ENCODE measurements at regions not wholly inside any gene's neighbourhood (a gene's known extent, or its start where the extent isn't known, plus 50 kb on each side); places are given as distances from the start of the nearest gene placed in this dataset.

DNA sequence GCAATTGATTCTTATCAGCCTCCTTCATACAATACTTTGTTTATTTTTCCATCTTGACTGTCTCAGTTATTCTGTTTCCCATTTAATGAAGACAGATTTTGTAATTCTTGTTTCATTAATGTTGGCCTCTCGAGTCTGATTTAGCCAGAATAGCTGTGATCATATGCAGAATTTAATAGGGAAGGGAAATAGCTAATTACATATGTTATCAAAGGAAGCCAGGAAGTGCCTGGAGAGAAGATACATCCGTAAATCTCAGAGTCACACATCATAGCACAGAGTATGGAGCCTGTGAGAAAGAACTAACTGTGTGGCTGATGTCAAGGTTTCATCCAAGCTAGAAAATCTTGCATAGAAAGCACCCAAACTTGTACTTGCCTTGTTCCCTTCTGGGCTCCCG is 288.9 kb upstream of the SLCO3A1 start:
- peaks cover 5% of the 10 kb centered on the region for H3K36me3 Mint-ChIP-seq (ENCODE audit: insufficient read depth)
- no peak overlapping the region for H3K4me3 Mint-ChIP-seq
- peaks cover 41 to 45% of the 10 kb centered on the region in 2 donors for H3K27me3 Mint-ChIP-seq
- DNase-seq (no peak), ATAC-seq (replicated peaks) (no peak)
- H3K4me1 Mint-ChIP-seq (ENCODE audit: low read depth in 2 of 2), result no peaks in the 10 kb centered on the region
- H3K27ac Mint-ChIP-seq, result no peak overlapping the region
- H3K9me3 Mint-ChIP-seq, result no peaks in the 10 kb centered on the region

DNA sequence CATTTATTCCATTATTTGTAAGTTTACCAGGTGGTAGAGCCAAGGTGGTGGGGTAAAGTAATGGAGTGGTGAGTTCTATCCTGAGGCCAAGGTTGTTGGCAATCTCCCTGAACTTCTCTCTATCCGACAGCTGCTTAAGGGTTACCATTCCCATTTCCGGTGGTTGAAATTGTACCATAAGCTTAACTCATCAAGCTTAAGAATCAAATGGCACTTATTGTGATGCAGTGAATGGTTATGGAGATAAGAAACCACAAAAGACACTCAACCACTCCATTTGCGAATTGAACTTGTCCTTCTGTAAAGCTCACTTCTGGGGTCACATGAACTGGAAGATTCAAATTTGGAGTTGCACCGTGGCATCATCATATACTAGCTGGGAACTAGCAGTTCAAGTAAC is 287.4 kb upstream of the SLCO3A1 start:
- Mint-ChIP-seq H3K27ac (no peak overlapping the region), H3K4me3 (no peak overlapping the region), H3K27me3 (peaks cover 49 to 52% of the 10 kb centered on the region in 2 donors), H3K4me1 (ENCODE audit: low read depth in 2 of 2) (no peaks in the 10 kb centered on the region), H3K9me3 (no peaks in the 10 kb centered on the region), H3K36me3 (ENCODE audit: insufficient read depth) (peaks cover 5% of the 10 kb centered on the region)
- ATAC-seq (replicated peaks), result no peak
- DNase-seq, result no peak

DNA sequence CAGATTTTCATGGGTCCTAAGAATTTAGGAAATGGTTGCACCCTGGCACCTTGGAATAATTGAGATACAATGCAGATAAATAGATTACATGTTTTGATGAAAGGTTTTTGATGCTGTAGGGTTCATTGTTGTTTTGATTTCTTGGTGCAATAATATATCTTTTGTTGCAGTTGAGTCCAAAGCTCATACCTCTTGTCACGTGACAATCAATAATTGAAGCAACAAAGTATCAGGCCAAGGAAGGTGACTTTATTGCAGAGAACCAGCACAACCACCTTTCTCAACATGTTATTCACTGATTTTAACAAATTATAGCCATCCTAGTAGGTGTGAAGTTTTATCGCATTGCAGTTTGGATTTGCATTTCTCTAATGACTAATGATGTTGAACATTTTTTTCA is 285.5 kb upstream of the SLCO3A1 start:
- Mint-ChIP-seq H3K27me3 (peaks cover 43 to 50% of the 10 kb centered on the region in 2 donors), H3K27ac (no peak overlapping the region), H3K4me1 (ENCODE audit: low read depth in 2 of 2) (no peaks in the 10 kb centered on the region), H3K36me3 (ENCODE audit: insufficient read depth) (peaks cover 5% of the 10 kb centered on the region), H3K4me3 (no peak overlapping the region), H3K9me3 (no peaks in the 10 kb centered on the region)
- ATAC-seq (replicated peaks) (no peak), DNase-seq (no peak)

DNA sequence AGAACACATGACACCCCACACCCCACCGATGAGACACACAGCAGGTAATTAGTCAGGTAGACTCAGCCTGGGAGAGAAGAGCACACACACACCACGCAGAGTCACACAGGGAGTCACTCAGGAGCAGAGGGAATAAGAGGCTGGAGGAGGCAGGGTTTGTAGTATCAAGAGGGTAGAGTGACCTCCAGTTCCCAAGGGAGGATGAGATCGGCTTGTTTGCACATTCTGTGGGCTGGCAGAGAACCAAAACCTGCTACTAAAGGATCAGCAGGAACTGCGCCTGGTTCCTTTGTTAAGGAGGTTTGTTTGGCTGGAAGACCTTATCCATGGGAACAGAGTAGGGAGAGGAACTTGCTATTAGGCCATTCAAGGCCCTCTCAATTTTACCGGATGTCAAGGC is 281.4 kb upstream of the SLCO3A1 start:
- peaks cover 49 to 51% of the 10 kb centered on the region in 2 donors for H3K27me3 Mint-ChIP-seq

DNA sequence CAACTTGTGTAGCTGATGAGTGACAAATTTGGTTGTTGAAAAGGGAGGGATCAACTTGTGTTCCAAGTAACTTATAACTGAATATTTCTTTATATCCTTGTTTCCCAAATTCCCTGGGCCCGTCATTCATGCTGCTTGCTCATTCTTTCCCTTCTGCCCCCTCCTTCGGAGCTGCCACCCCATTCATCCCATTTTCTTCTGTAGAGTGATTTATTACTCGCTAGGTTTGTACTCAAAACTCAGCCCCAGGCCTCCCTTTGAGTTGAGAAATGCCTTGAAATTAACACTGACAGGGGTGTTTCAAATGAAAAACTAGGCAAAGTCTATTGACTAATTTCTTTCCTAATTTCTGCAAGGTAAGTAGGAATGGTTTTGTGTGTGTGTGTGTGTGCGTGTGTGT is 277.4 kb upstream of the SLCO3A1 start:
- Mint-ChIP-seq H3K27ac (no peak overlapping the region), H3K27me3 (peaks cover 25 to 28% of the 10 kb centered on the region in 2 donors), H3K4me3 (no peak overlapping the region), H3K36me3 (ENCODE audit: insufficient read depth) (no peaks in the 10 kb centered on the region), H3K9me3 (no peaks in the 10 kb centered on the region), H3K4me1 (ENCODE audit: low read depth in 2 of 2) (no peaks in the 10 kb centered on the region)
- ATAC-seq (replicated peaks), result no peak
- DNase-seq, result no peak

More for the DNA sequence above, 281.4 kb upstream of the SLCO3A1 start:
- no peaks in the 10 kb centered on the region for H3K4me1 Mint-ChIP-seq (ENCODE audit: low read depth in 2 of 2)
- no peak overlapping the region for H3K4me3 Mint-ChIP-seq
- no peak for DNase-seq
- H3K27ac Mint-ChIP-seq, result no peak overlapping the region
- no peak for ATAC-seq (replicated peaks)
- peaks cover 2% of the 10 kb centered on the region for H3K36me3 Mint-ChIP-seq (ENCODE audit: insufficient read depth)
- no peaks in the 10 kb centered on the region for H3K9me3 Mint-ChIP-seq

DNA sequence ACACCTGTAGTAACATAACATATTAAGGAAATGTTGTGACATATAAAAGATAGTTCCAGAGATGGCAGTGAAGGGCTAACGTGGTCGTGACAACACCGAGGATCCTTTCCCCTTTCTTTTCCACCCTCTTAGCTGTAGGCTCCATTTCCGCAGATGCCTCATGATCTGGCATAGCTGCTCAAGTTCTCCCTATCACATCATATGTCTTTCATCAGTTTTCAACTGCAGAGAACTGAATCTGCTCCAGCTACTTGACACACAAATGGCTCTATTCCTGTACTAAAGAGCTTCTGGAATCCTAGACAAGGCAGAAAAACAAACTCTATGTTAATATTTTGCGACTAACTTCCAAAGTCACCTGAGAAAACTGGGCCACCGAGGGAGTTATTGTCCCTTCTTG is 275.0 kb upstream of the SLCO3A1 start:
- no peak overlapping the region for H3K4me3 Mint-ChIP-seq
- ATAC-seq (replicated peaks) (no peak), DNase-seq (no peak)
- no peaks in the 10 kb centered on the region for H3K4me1 Mint-ChIP-seq (ENCODE audit: low read depth in 2 of 2)
- no peaks in the 10 kb centered on the region for H3K9me3 Mint-ChIP-seq
- peaks cover 20 to 36% of the 10 kb centered on the region in 2 donors for H3K27me3 Mint-ChIP-seq
- no peak overlapping the region for H3K27ac Mint-ChIP-seq
- no peaks in the 10 kb centered on the region for H3K36me3 Mint-ChIP-seq (ENCODE audit: insufficient read depth)

DNA sequence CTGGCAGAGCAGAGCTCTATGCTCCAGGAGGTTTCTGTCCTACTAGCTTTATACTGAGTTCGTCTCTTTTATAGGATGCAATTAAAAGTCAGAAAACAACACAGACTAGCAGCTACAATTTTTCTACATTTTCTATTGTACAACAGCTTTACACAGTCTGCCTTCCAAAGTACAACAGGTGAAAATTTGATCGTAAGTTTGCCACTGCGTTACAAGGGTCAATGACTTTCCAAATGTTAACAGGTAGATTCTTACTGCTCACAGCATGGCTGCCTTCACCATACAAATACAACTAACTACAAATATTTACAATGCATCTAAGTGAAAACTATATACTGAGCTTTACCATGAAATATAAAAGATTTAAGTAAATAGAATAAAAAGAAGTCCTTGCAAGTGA is 268.6 kb upstream of the SLCO3A1 start:
- H3K36me3 Mint-ChIP-seq (ENCODE audit: insufficient read depth), result no peaks in the 10 kb centered on the region
- no peak for DNase-seq
- H3K27ac Mint-ChIP-seq, result no peak overlapping the region
- H3K4me1 Mint-ChIP-seq (ENCODE audit: low read depth in 2 of 2), result peaks cover 0 to 1% of the 10 kb centered on the region in 2 donors
- H3K4me3 Mint-ChIP-seq, result no peak overlapping the region
- H3K27me3 Mint-ChIP-seq, result peaks cover 20 to 70% of the 10 kb centered on the region in 2 donors
- ATAC-seq (replicated peaks), result no peak
- H3K9me3 Mint-ChIP-seq, result no peaks in the 10 kb centered on the region

DNA sequence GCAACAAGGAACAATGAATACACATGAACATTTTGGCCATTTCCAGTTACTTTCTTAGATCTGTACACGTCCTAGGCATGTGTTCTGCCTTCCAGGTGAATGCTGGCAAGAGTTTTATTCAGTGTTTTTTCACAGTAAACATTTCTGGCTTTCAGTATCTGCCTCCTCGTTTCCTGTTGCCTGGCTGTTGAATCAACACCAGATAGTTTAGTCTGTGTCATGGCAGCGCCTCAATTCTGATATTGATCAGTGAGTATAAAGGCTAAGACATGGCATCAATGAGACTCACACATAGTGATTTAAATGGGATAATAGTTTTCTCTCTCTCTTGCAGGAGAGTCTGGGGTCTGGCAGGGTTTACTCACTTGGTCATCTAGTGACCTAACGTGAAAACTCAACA is 266.9 kb upstream of the SLCO3A1 start:
- ATAC-seq (replicated peaks) (no peak), DNase-seq (no peak)
- peaks cover 27 to 66% of the 10 kb centered on the region in 2 donors for H3K27me3 Mint-ChIP-seq
- no peaks in the 10 kb centered on the region for H3K9me3 Mint-ChIP-seq
- no peaks in the 10 kb centered on the region for H3K36me3 Mint-ChIP-seq (ENCODE audit: insufficient read depth)
- H3K4me1 Mint-ChIP-seq (ENCODE audit: low read depth in 2 of 2), result peaks cover 0 to 1% of the 10 kb centered on the region in 2 donors
- no peak overlapping the region for H3K4me3 Mint-ChIP-seq
- H3K27ac Mint-ChIP-seq, result no peak overlapping the region

DNA sequence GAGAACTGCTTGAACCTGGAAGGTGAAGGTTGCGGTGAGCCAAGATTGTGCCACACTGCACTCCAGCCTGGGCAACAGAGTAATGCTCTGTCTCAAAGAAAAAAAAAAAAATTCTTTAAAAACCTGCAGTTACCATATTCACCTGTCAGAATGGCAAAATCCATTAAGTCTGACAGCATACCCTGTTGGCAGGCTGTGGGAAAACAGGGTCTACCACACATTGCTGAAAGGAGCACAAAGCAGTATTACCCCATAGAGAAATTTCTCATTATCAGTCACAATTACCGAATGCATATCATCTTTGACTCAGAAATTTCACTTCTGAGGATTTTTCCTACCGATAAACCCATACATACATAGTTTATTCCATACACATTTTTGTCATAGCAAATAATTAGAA is 264.1 kb upstream of the SLCO3A1 start:
- no peak for DNase-seq
- H3K27ac Mint-ChIP-seq, result no peak overlapping the region
- no peak for ATAC-seq (replicated peaks)
- H3K4me3 Mint-ChIP-seq, result no peak overlapping the region
- peaks cover 0 to 1% of the 10 kb centered on the region in 2 donors for H3K4me1 Mint-ChIP-seq (ENCODE audit: low read depth in 2 of 2)
- no peaks in the 10 kb centered on the region for H3K9me3 Mint-ChIP-seq
- H3K36me3 Mint-ChIP-seq (ENCODE audit: insufficient read depth), result no peaks in the 10 kb centered on the region
- peaks cover 7 to 48% of the 10 kb centered on the region in 2 donors for H3K27me3 Mint-ChIP-seq

DNA sequence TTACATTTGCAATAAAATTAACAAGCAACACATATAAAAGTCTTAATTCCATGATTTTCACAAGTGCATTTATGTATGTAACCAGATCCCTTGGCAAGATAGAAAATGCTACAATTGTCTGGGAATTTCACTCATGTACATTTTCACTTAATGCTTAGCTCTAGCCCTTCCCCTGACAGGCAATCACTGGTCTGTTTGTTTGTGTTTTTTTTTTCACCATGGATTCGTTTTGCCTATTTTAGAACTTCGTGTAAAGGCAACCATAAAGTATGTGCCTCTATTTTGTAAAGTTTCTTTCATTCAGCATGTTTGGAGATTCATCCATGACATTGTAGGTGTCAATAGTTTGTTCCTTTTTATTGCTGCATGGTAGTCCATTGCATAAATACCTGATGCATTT is 260.9 kb upstream of the SLCO3A1 start:
- Mint-ChIP-seq H3K27me3 (peaks cover 19 to 45% of the 10 kb centered on the region in 2 donors), H3K4me1 (ENCODE audit: low read depth in 2 of 2) (no peaks in the 10 kb centered on the region), H3K4me3 (no peak overlapping the region), H3K36me3 (ENCODE audit: insufficient read depth) (no peaks in the 10 kb centered on the region), H3K9me3 (no peaks in the 10 kb centered on the region), H3K27ac (no peak overlapping the region)
- ATAC-seq (replicated peaks) (no peak), DNase-seq (no peak)

DNA sequence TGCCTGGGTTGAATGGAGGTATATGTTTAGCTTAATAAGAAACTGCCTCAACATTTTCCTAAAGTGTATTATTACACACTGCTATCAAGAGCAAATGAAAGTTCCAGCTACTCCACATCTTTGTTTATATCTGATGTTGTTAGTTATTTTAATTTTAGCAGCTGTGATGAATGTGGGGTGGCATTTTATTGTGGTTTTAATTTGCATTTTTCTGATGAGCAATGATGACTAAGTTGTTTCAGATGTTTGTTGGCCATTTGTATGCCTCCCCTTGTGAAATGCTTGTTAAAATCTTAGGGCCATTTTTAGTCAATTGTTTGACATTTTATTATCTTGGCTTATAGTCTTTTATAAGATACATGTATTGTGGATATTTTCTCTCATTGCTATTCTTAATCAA is 260.4 kb upstream of the SLCO3A1 start:
- Mint-ChIP-seq H3K9me3 (no peaks in the 10 kb centered on the region), H3K4me1 (ENCODE audit: low read depth in 2 of 2) (no peaks in the 10 kb centered on the region), H3K4me3 (no peak overlapping the region), H3K27me3 (peaks cover 24 to 50% of the 10 kb centered on the region in 2 donors), H3K36me3 (ENCODE audit: insufficient read depth) (no peaks in the 10 kb centered on the region), H3K27ac (no peak overlapping the region)
- DNase-seq, result no peak
- no peak for ATAC-seq (replicated peaks)

DNA sequence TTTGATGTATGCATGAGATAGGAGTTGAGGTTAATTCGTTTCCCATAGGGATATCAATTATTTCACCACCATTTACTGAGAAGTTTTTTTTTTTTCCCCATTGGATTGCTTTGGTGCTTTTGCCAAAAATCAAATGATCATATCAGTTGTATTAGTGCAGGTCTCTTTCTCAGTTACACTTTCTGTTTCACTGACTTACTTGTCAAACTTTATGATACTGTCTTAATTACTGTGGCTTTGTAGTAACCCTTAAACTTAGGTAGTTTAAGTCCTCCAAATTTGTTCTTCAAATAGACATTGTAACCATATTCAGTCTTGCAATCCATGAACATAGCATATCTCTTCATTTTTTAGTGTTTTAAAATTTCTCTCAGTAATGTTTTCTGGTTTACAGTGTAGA is 259.9 kb upstream of the SLCO3A1 start:
- H3K27me3 Mint-ChIP-seq, result peaks cover 30 to 53% of the 10 kb centered on the region in 2 donors

DNA sequence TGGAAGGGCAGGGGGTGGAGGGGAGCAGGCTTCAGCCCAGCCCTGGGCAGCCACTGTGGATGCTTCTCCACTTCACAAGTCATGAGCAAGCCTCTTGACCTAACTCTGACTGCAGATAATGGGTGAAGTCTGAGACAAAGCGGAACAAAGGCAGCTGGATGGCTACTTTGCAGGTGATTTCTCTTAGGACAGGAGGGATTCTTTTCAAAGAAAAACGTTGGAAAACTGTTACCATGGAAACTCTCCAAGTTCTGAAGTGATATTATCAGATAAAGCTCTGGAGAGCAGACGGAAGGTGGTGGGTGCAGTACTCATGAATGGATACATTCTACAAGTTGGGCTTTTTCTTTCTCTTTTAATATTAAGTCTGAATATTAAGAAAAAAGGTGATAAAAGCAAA is 254.2 kb upstream of the SLCO3A1 start:
- ATAC-seq (replicated peaks), result no peak
- Mint-ChIP-seq H3K36me3 (ENCODE audit: insufficient read depth) (no peaks in the 10 kb centered on the region), H3K27ac (no peak overlapping the region), H3K4me3 (no peak overlapping the region), H3K9me3 (no peaks in the 10 kb centered on the region), H3K27me3 (peaks cover 29 to 43% of the 10 kb centered on the region in 2 donors), H3K4me1 (ENCODE audit: low read depth in 2 of 2) (no peaks in the 10 kb centered on the region)
- DNase-seq, result no peak

More for the DNA sequence above, 259.9 kb upstream of the SLCO3A1 start:
- no peaks in the 10 kb centered on the region for H3K36me3 Mint-ChIP-seq (ENCODE audit: insufficient read depth)
- no peak overlapping the region for H3K4me3 Mint-ChIP-seq
- DNase-seq (no peak), ATAC-seq (replicated peaks) (no peak)
- H3K4me1 Mint-ChIP-seq (ENCODE audit: low read depth in 2 of 2), result no peaks in the 10 kb centered on the region
- H3K9me3 Mint-ChIP-seq, result no peaks in the 10 kb centered on the region
- no peak overlapping the region for H3K27ac Mint-ChIP-seq

DNA sequence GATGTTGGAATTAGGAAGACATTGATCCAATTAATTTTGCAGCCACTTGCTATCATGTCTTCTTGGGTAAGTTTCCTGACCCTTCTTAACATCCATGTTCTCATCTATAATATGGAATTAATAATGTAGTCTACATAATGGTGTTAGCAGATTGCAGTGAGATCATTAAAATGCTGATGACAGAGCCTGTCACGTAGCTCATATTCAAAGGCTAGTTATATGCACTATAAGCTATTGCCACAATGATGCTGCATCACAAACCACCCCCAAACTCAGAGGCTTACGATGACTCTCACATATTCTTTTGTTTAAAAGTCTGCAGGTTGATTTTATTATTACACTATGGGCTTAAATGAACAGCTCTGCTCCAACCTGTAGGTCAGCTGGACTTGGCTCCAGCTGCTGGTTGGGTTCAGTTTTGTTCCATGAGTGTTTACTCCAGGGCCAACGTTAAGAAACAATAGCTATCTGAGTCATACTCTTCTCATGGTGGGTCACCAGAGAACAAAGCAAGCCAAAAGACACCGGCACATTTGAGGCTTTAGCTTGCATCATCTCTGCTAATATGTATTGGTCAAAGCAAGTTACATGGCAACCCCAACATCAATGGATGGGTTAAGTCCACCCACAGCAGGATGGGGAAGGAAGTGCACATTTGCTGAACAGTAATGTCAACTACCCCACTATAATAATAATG is 250.0 kb upstream of the SLCO3A1 start:
- no peak overlapping the region for H3K4me3 Mint-ChIP-seq
- no peaks in the 10 kb centered on the region for H3K4me1 Mint-ChIP-seq (ENCODE audit: low read depth in 2 of 2)
- no peak overlapping the region for H3K27ac Mint-ChIP-seq
- H3K27me3 Mint-ChIP-seq, result peaks cover 23 to 32% of the 10 kb centered on the region in 2 donors
- no peaks in the 10 kb centered on the region for H3K36me3 Mint-ChIP-seq (ENCODE audit: insufficient read depth)
- DNase-seq, result no peak
- ATAC-seq (replicated peaks), result no peak
- H3K9me3 Mint-ChIP-seq, result no peaks in the 10 kb centered on the region

All from effector memory CD8-positive, alpha-beta T cell (primary cell).